HG03378 (cell line): ENCODE measurements at regions not wholly inside any gene's neighbourhood (a gene's known extent, or its start where the extent isn't known, plus 50 kb on each side); places are given as distances from the start of the nearest gene placed in this dataset.
"Not testable (repeated sequence)": the region's sequence is repeated elsewhere in the genome, so short reads cannot be mapped to it uniquely, and the experiment has no call there.

ENCODE experiments used
- ATAC-seq: cut with Tn5 transposase; IDR thresholded peaks from one replicate; pipeline ENCODE4 v1.9.1; 2021; ENCODE audit warnings: mild to moderate bottlenecking, moderate library complexity; ENCODE audit not compliant: unreplicated experiment

DNA sequence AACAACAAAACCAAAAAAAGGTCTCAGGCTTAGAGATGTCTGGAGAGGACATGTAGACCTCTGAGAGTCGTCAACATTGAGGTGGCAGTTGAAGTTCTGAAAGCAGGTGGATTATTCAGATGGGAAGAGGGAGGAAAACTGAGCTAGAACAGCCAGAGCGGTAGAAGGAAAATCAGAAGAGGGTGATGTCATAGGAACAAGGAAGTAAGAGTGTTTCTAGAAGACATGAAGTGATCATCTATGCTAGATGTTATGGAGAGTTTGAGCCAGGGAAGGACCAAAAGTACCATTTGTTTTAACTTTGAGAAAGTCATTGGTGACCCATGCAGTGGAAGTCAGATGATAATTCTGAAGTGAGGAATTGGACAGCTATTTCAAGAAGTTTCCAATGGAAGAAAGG is 316.2 kb upstream of the RGS6 start:
- ATAC-seq = no peak

DNA sequence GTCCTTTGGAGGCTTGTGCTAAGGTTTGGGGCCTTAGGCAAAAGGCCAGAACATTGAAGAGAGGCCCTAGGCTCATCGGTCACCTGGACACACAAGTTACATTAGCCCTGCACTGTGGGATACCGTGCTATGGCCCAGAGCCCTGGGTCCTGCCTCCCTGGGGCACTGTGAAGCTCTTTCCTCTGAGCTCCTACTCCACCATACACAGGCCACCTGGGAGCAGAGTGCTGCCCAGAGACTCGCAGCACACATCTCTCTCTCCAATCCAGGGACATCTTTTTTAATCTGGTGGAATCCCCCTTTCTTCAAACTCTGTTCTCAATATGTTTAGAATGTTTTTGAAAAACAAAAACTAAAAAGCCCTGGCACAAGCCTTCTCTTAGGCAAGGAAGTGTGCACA is 314.2 kb upstream of the RGS6 start:
- no peak for ATAC-seq

DNA sequence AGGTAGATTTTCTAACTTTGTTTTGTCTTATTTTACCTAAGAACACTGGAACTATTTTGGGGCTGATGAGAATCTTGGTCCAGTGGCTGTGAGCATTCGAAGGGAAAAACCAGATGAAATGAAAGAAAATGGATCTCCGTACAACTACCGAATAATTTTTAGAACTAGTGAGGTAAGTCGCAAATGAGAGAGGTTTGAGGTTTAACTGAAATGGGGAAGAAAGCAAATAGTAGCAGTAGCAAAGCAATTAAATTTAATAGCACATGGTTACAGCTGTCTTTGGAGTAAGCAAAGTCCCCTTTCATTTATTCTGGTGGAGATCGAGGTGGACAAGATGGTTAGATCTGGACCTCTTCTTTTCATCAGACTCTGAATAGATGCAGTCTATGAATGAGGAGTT is 313.5 kb upstream of the RGS6 start:
- ATAC-seq = no peak

DNA sequence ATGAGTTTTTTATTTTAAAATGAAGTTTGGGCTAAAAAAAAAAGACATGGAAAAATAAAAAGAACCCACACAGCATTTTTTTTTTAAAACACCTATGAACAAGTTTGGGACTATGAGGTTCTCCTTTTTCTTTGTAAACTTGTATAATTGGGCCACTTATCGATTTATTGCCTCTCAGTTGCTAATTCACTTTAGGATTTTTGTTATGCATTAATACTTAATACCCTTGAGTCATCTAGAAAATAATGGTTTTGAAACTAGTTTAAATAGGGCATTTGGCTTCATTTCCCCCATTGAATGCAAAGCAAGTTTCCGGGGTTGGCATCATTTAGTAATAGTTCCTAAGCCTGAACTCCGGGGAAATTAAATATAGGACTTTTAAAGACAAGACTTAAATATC is 312.8 kb upstream of the RGS6 start:
- ATAC-seq = no peak

DNA sequence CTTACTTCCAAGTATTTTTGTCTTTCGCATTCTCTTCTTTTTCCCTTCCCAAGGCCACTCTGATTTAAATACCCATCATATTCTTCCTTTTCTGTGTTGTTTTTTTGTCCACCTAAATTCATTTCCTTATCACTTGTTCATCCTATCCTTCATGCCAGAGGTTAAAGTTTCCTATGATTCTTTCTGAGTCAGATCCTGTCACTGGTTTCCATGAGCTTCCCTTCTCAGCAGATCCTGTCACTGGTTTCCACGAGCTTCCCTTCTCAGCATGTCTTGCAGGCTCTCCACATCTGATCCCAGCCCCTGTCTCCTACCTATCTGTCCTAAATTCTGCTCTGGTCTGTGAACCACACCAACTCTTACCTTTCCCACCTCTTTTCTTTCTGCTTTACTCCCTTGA is 311.8 kb upstream of the RGS6 start:
- no peak for ATAC-seq

DNA sequence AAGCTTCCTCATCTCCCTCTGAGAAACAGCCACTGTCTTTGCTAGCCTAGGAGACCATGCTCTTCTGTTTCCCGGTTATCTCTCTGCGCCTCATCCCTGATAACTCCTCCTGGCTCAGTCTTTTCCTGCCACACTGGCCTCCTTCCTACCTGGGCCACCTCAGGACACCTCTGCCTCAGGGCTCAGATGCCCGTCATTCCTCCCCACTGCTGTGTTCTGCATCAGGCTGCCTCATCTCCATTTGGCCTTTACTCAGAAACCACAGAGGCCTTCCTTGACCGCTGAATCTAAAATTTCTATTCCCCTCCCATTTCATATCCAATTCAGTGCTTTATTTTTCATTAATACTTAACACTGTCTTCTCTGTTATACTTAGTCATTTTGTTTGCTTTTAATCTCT is 311.0 kb upstream of the RGS6 start:
- no peak for ATAC-seq

DNA sequence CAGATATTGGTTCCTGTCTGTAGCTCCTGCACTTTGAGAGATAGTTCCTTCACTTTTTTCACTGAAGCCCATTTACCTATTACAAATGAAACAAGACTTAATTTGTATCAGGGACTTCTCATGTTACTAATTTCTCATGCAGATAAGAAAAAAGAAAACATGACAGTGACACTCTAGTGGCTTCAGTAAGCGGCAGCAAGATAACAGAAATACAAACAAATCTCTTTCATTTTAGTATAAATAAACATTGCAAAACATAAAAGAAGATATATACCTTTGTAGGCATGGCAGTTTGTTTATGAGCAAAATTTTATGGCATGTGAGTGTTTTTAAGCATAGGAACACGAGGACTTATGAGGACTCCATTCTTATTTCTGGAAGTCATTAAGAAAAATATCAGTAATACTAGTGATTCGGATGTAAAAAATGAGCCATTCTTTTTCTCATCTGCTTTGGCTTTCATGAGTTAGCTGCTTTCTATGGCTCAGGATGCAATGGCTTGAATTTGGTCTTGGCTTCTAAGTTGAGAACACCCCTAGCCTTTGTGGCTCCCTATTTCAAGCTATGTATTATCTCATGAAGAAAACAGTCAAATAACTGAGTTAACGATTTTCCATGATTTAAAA is 310.1 kb upstream of the RGS6 start:
- ATAC-seq = no peak

DNA sequence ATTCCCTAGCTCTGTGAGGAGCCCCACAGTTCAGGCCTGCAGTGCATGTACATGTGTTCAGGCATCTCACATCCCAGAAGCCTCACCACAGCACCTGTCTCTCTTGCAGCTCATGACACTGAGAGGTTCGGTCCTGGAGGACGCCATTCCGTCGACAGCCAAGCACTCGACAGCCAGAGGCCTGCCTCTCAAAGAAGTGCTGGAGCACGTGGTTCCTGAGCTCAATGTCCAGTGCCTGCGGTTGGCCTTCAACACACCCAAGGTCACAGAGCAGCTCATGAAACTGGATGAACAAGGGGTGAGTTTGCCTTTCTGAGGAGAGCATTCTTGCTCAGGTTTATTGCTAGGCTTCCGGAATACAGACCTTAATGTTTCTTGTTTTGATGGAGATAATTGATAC is 308.3 kb upstream of the RGS6 start:
- ATAC-seq = no peak

DNA sequence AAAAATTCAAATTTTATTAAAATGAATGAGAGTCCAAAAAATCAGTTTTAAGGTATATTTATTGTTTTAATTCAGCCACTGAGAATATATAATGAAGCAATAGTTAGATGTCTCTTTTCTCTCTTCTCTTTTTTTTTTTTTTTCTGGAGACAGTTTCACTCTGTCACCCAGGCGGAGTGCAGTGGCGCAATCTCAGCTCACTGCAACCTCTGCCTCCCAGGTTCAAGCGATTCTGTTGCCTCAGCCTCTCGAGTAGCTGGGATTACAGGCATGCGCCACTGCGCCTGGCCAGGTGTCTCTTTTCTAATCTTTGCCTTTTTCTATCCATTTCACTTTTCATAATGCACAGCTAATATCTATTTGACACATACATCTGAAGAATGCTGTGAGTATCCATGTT is 307.1 kb upstream of the RGS6 start:
- ATAC-seq = no peak

DNA sequence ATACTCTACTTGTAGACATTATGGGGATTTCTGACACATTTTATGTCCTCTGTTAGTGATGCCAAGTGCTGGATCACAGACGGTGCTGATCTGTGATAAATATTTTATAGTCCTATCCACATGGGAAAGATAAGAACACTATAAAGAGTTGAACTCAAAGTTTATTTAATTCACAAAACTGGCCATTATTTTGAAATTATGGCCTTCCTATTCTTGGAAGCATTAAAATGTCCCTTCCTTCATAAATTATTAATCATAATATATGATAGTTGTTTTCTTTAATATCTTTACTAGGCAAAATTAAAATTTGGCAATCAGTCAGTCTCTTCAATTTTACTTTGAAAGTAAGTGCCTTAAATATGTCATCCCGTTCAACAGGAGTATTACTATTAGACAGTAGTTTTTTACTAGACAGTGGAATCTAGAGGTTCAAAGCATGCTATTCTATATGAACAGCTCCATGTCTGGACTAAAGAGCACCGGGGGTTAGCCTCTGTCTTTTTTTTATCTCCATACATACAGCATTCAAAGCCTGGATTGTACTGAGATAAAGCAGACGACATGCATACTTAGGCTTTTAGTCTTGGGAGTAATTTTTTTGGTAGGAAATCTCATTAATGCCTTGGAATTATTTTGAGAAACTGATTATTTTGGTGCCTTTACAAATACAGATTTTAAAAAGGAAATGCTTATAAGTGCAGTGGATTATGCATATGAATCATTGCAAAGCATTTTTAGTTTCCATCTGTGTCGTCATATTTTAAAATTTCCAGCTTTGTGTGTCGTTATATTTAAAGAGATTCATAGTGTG is 306.1 kb upstream of the RGS6 start:
- no peak for ATAC-seq

DNA sequence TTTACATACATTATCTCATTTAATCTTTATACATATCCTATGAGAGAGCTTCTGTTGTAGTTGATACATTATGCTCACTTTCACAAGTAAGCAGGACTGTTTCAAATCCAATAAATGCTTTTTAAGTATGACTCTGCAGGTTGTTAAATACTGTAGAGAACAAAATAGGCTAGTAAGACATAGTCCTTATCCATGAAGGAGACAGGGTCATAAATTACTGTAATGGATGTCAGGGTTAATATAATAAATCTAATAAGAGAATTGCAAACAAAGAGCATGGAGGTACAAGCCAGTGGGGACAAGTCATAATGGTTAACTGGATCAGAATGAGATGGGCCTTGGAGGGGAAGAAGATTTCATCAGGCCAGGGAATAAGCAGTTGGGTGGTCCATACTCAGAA is 303.8 kb upstream of the RGS6 start:
- no peak for ATAC-seq

DNA sequence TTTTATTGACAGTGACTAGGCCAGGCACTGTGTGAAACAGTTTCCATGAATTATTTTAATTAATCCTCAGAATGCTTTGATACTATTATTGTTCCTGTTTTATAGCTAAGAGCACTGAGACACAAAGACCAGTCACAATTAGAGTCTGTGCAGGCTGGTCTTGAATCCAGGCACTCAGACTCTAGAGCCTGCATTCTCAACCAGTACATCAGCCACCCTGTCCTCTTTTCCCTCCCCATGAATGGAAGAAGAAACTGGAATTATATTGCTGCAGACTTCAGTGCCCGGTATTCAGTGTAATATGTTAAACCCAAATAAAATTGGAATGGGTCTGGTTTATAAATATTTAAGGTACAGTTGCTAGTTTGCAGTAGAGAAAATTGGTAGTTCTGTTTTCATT is 303.0 kb upstream of the RGS6 start:
- no peak for ATAC-seq

DNA sequence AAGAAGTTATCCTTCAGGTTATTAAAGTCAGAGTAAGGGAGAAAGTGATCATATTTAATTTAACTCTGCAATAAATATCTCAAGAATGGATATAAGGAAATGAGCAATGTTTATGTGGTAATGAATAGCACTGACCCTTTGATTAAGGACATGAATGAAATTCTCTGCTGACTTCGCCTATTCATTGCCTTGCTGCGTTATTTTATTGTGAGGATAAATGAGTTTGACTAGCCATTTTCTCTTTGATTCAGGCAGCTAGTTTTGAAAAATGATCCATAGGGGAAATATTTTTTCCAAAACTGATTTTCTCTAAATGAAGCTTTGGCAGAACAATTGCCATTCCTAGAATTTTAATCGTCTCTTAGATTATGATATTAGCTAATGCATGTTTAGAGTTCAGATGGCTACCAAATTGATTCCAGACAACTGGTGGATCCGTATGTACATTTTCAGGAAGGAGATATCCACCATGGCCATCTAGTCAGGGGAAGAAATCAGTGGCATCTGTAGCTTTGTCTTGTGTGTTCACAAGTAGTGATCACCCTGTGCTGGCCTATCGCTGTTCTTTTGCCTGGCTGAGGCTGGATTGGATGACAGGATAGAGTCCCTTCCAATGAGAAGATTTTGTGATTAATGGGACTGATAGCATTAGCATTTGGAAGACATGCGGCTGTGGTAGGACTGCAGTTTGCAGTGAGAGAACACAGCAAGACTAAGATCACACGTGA is 302.3 kb upstream of the RGS6 start:
- ATAC-seq = no peak

DNA sequence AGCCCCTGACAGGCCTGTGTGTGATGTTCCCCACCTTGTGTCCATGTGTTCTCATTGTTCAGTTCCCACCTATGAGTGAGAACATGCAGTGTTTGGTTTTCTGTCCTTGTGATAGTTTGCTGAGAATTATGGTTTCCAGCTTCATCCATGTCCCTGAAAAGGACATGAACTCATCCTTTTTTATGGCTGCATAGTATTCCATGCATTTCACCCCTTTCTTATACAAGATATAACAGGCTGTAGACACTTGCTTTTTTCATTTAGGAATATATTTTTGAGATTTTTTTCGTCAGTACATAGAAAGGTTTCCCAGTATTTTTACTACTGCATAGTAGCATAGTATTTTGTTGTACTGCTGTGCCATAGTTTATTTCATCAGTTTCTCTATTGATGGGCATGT is 301.2 kb upstream of the RGS6 start:
- ATAC-seq = not testable (repeated sequence)

DNA sequence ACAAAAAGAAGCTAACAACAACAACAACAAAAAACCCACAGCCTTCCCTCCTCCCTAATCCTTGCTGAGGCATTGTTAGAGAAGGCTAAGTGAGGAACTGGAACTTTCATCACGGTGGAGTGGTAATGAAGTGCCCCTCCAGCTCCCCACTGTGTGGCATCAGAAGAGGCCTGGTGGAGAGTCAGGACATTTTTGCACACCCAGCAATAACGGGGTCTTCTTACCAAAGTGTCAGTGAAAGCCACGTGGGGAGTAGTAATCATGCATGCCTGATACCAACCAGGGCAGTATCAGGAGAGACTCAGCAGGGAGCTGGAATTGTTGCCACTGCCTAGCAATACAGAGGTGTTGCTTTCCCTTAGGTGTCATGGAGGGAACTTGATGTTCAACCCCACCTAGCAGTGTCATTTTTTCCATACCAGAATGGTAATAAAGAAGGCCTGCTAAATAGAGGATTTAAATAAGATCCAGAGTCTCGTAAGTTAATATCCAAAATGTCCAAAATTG is 299.7 kb upstream of the RGS6 start:
- ATAC-seq = no peak

DNA sequence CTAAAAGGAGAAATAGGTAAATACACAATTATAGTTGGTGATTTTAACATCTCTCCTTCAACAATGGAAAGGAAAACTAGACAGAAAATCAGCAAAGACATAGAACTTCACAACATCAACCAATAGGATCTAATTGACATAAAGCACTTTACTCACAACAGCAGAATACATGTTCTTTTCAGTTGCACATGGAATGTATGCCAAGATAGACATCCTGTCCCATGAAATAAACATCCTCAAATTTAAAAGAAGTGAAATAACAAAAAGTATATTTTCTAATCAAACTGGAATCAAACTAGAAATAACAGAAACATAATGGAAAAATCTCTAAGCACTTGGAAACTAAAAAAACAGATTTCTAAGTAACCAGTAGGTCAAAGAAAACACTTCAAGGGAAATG is 296.2 kb upstream of the RGS6 start:
- ATAC-seq = no peak

DNA sequence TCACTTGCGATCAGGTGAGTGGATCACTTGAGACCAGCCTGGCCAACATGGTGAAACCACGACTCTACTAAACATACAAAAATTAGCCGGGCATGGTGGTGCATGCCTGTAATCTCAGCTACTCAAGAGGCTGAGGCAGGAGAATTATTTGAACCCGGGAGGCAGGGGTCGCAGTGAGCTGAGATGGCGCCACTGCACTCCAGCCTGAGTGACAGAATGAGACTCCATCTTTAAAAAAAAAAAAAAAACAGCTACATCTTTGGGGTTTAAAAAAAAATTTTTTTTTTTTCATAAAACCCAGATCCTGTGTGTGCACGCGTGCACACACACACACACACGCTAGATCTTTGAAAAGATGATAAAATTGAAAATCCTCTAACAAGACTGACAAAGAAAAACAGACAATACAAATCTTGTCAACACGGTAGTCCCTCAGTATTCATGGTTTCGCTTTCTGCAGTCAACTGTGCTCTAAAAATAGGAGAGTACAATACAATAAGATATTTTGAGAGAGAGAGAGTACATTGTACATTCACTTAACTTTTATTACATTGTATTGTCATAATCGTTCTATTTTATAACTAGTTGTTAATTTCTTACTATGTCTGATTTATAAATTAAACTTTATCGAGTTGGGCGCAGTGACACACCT is 295.3 kb upstream of the RGS6 start:
- no peak for ATAC-seq

DNA sequence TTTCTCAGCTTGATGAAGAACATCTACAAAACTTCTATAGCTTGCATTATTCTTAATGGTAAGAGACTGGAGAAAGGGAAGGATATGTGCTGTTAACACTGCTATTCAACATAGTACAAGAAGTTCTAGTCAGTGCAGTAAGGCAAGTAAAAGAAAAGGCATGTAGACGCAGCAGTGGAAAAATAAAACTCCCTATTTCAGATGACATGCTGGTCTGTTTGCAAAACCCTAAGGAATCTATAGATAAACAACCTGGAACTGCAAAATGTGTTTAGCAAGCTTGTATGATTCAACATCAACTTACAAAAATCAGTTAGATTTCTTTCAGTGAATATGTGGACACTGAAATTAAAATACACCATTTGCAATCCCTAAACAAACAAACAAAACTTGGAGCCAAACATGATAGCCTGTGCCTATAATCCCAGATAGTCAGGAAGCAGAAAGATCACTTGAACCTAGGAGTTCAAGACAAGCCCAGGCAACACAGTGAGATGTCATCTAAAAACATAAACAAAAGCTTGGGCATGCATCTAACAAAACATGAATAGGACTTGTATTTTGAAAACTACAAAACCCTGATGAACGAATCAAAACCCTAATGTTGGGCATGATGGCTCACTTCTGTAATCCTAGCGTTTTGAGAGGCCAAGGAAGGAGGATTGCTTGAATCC is 293.6 kb upstream of the RGS6 start:
- ATAC-seq = no peak

DNA sequence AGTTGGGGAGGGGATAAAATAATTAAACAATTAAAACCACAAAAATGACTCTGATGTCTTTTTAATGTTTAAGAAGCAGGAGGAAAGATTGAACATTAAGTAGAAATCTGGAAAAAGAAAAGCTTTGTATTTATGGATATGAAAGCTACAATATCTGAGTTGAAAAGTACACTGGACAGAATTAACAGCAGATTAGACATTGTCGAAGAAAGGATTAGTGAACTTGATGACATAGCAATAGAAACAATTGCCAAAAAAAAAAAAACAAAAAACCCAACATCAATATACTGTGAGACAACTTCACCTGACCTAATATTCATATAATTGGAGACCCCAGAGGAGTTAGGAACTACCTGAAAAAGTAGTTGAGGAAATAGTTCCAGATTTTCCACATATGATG is 289.5 kb upstream of the RGS6 start:
- ATAC-seq = no peak

DNA sequence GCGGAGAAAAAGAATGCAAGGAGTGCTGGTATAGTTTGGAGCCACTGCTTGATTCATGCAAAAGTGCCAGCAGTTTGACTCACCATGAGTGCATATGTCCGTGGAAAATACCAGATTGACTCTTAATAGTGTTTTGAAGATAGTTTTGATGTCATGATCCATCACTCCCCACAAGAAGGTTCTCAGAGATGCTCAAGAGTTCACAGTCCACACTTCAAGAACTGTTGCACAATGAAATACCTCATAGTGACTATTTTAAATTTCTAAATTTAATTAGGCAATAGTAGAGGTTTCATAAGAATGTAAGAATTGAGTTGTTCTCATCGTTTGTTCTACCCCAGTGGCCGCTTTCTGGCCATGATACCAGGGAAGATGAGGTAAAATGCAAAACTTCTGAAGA is 286.6 kb upstream of the RGS6 start:
- ATAC-seq = no peak

DNA sequence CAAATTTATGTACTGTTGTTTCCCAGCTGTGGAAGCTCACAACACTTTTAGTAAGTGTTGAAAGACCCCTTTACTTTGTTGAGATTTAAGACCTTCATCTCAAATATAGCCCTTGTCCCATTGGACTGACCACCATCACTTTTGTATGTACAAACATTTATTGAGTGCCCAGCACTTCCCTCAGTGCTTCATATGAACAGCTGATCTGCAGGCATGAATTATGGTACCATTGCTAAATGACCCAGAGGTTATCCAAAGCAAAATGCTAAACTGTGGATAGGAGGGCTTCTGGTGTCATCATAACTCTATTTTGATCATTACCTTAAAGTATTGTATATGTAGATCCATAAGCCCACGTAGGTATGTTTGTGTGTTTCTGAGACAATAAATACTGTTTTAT is 285.7 kb upstream of the RGS6 start:
- ATAC-seq = no peak
